Glutamatergic neuron (in vitro differentiated cells): ENCODE measurements at regions not wholly inside any gene's neighbourhood (a gene's known extent, or its start where the extent isn't known, plus 50 kb on each side); places are given as distances from the start of the nearest gene placed in this dataset.

ENCODE experiments used
- DNase-seq: peaks from one replicate; pipeline ENCODE4 v3.0.0; 2022
- H3K27ac Mint-ChIP-seq: one replicate; pipeline ENCODE4 v1.8.0; 2020; ENCODE audit warnings: mild to moderate bottlenecking, mixed read lengths, inconsistent platforms; ENCODE audit not compliant: unreplicated experiment
- H3K27me3 Mint-ChIP-seq: one replicate; pipeline ENCODE4 v1.8.0; 2020; ENCODE audit warnings: mild to moderate bottlenecking, moderate library complexity, mixed read lengths, inconsistent platforms; ENCODE audit not compliant: unreplicated experiment
- H3K36me3 Mint-ChIP-seq: one replicate; pipeline ENCODE4 v1.8.0; 2020; ENCODE audit warnings: mild to moderate bottlenecking, mixed read lengths, inconsistent platforms; ENCODE audit not compliant: unreplicated experiment
- H3K4me1 Mint-ChIP-seq: one replicate; pipeline ENCODE4 v1.8.0; 2020; ENCODE audit warnings: mild to moderate bottlenecking, low read depth, mixed read lengths, inconsistent platforms; ENCODE audit not compliant: unreplicated experiment
- H3K4me3 Mint-ChIP-seq: one replicate; pipeline ENCODE4 v1.8.0; 2020; ENCODE audit warnings: mild to moderate bottlenecking, mixed read lengths, inconsistent platforms; ENCODE audit not compliant: unreplicated experiment
- H3K9me3 Mint-ChIP-seq: one replicate; pipeline ENCODE4 v1.8.0; 2020; ENCODE audit warnings: mild to moderate bottlenecking, moderate library complexity, mixed read lengths, inconsistent platforms; ENCODE audit not compliant: unreplicated experiment
- TF ChIP-seq, protein P1 (sequence below): fragments of 200-600 bp; sonication (generic); IDR thresholded peaks from one replicate; pipeline ENCODE4 v1.5.0; 2021; ENCODE audit not compliant: partially characterized antibody, unreplicated experiment

- no peaks in the 10 kb centered on the region for H3K36me3 Mint-ChIP-seq
- H3K4me1 Mint-ChIP-seq = no peaks in the 10 kb centered on the region
- H3K27me3 Mint-ChIP-seq = peaks cover 2% of the 10 kb centered on the region
- H3K9me3 Mint-ChIP-seq = peaks cover 1% of the 10 kb centered on the region
- no peak for DNase-seq
- no peak overlapping the region for H3K4me3 Mint-ChIP-seq
- TF ChIP-seq, protein P1, sequence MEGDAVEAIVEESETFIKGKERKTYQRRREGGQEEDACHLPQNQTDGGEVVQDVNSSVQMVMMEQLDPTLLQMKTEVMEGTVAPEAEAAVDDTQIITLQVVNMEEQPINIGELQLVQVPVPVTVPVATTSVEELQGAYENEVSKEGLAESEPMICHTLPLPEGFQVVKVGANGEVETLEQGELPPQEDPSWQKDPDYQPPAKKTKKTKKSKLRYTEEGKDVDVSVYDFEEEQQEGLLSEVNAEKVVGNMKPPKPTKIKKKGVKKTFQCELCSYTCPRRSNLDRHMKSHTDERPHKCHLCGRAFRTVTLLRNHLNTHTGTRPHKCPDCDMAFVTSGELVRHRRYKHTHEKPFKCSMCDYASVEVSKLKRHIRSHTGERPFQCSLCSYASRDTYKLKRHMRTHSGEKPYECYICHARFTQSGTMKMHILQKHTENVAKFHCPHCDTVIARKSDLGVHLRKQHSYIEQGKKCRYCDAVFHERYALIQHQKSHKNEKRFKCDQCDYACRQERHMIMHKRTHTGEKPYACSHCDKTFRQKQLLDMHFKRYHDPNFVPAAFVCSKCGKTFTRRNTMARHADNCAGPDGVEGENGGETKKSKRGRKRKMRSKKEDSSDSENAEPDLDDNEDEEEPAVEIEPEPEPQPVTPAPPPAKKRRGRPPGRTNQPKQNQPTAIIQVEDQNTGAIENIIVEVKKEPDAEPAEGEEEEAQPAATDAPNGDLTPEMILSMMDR = no peak
- H3K27ac Mint-ChIP-seq = no peak overlapping the region
Observed at GRCh38 chr18:54750350-54750749, 77.9 kb upstream of the RAB27B start.

DNA sequence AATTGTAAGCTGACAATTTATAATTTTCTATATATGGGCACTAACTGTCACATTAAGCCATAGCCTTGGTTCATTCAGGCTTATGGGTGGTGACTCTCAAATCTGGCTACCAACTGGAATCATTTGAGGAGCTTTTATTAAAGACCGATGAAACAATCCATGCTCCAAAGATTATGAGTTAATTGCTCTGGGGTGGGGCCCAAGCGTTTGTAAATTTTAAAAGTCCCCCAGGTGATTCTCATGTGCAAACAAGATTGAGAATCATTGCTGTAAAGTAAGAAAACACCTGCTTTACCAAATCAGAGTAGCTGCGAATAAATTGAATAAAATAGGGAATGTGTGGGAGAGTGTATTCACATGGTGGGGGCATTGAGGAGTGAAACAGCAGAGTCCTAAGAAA, 76.1 kb upstream of the RAB27B start:
- Mint-ChIP-seq H3K27ac (no peak overlapping the region), H3K27me3 (peaks cover 2% of the 10 kb centered on the region), H3K4me3 (no peak overlapping the region), H3K9me3 (peaks cover 1% of the 10 kb centered on the region), H3K36me3 (no peaks in the 10 kb centered on the region), H3K4me1 (no peaks in the 10 kb centered on the region)
- TF ChIP-seq, protein P1 = no peak
- DNase-seq = no peak

DNA sequence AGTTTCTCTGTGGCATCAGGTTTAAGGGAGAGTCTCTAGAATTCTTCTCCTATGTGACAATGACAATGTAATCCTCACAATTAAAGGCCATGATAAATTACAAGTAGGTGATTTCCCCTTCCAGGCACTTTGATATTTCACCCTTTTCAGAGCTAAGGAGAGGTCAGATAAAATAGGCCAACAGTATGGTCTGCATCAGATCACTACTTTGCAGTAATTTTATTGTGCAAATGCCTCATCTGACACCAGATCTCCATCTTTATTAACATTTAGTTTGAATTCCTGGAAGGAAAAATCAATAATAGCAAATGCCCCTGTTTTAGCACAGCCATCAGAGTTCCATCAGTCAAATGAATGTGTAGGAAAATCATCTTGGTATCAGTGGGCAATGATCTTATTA, 72.8 kb upstream of the RAB27B start:
- Mint-ChIP-seq H3K36me3 (no peaks in the 10 kb centered on the region), H3K4me3 (no peak overlapping the region), H3K27ac (no peak overlapping the region), H3K27me3 (peaks cover 4% of the 10 kb centered on the region), H3K9me3 (peaks cover 1% of the 10 kb centered on the region), H3K4me1 (no peaks in the 10 kb centered on the region)
- TF ChIP-seq, protein P1 = no peak
- DNase-seq = no peak

- no peak for DNase-seq
- H3K4me3 Mint-ChIP-seq = no peak overlapping the region
- H3K36me3 Mint-ChIP-seq = no peaks in the 10 kb centered on the region
- TF ChIP-seq, protein P1 = no peak
- H3K27ac Mint-ChIP-seq = no peak overlapping the region
- H3K9me3 Mint-ChIP-seq = no peaks in the 10 kb centered on the region
- peaks cover 2% of the 10 kb centered on the region for H3K27me3 Mint-ChIP-seq
- no peaks in the 10 kb centered on the region for H3K4me1 Mint-ChIP-seq
Observed at GRCh38 chr18:54762386-54762785, 65.9 kb upstream of the RAB27B start.

DNA sequence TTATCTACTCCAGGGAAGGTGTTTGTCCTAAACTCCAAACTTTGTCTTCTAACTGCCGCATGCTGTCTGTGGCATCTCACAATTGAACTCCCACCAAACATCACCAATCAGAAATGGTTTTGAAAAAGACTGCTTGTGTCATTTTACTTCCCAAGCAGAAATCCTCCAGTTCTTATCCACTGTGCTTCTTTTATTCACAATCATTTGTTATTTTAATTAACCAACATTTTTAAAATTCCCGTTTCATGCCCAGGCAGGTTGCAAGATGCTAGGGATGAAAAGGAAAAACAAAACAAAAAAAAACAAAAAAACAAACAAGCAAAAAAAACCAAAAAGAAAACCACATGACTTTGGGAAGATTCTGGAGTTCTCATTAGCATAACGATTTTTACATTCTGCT, 63.5 kb upstream of the RAB27B start:
- H3K4me3 Mint-ChIP-seq = no peak overlapping the region
- TF ChIP-seq, protein P1 = no peak
- DNase-seq = no peak
- H3K4me1 Mint-ChIP-seq = no peaks in the 10 kb centered on the region
- no peaks in the 10 kb centered on the region for H3K9me3 Mint-ChIP-seq
- no peaks in the 10 kb centered on the region for H3K36me3 Mint-ChIP-seq
- H3K27ac Mint-ChIP-seq = no peak overlapping the region
- no peaks in the 10 kb centered on the region for H3K27me3 Mint-ChIP-seq
